ENCODE measurements at regions not wholly inside any gene's neighbourhood (a gene's known extent, or its start where the extent isn't known, plus 50 kb on each side); places are given as distances from the start of the nearest gene placed in this dataset.

DNA sequence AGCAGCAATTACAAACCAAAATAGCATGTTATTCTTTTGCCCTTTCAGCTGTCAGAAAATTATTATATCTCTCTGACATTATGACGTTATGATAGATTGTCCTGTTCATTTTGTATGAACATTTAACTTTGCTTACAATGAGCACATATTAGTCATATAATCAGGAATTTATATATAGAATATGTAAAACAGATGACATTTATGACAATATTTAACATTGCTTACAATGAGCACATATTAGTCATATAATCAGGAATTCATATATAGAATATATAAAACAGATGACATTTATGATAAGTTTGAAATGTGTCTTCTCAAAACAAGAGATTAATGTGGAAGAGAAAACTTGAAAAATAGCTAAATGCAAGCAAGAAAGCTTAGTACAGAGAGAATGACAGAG is 1180.2 kb downstream of the CDH12 start:
- Histone ChIP-seq H3K27ac (ENCODE audit: low read depth, low read length, severe bottlenecking) (no peak overlapping the region), H3K4me3 (ENCODE audit: extremely low read depth, insufficient read depth, low read length, poor library complexity, severe bottlenecking) (no peak overlapping the region), H3K4me1 (ENCODE audit: control insufficient read depth, insufficient read depth, low read length, poor library complexity, severe bottlenecking) (no peaks in the 10 kb centered on the region), H3K36me3 (ENCODE audit: control insufficient read depth, insufficient read depth, low read length) (no peaks in the 10 kb centered on the region), H3K9me3 (ENCODE audit: control insufficient read depth, low read length) (no peaks in the 10 kb centered on the region)
- WGBS, 2 experiments (ENCODE audit: insufficient coverage in 2 of 2), result no CpG with 5 or more reads among the region's 1 CpG

DNA sequence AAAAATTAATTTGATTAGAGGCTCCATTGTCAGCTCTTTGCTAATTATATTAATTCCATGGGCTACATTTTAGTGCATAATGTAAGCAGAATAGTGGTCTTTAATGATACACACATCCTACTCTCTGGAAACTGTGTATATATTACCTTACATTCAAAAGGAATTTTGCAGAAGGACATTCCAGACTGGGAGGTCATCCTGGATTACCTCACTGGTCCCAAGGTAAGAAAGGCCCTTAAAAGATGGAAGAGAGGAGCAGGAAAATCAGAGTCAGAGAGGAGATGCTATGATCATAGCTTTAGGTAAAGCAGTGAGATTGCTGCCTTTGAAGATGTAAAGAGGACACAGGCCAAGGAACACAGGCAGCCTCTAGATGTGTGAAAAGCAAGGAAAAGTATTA is 1180.8 kb downstream of the CDH12 start:
- Histone ChIP-seq H3K36me3 (ENCODE audit: control insufficient read depth, insufficient read depth, low read length) (no peaks in the 10 kb centered on the region), H3K27ac (ENCODE audit: low read depth, low read length, severe bottlenecking) (no peak overlapping the region), H3K4me3 (ENCODE audit: extremely low read depth, insufficient read depth, low read length, poor library complexity, severe bottlenecking) (no peak overlapping the region), H3K4me1 (ENCODE audit: control insufficient read depth, insufficient read depth, low read length, poor library complexity, severe bottlenecking) (no peaks in the 10 kb centered on the region), H3K9me3 (ENCODE audit: control insufficient read depth, low read length) (no peaks in the 10 kb centered on the region)

DNA sequence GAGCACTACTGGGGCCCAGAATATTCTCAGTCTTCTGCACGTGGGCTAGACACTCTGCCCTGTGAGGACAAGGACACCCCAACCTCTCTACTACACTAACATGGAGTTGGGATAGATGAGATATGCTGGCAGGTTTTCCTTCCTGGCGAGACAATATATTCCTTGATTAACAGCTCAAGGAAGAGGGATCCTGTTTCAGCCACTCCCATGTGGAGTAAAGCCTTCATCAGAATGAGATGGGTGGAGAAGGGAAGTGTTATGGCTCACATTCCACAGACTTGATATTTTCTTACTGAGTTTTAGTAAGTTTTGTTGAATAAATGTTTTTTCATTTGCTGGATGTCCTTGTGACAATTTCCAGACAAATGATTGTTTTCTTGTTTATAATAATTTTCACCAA is 1187.6 kb downstream of the CDH12 start:
- H3K4me1 ChIP-seq (ENCODE audit: control insufficient read depth, insufficient read depth, low read length, poor library complexity, severe bottlenecking), result no peaks in the 10 kb centered on the region
- H3K36me3 ChIP-seq (ENCODE audit: control insufficient read depth, insufficient read depth, low read length), result no peaks in the 10 kb centered on the region
- WGBS, 2 experiments (ENCODE audit: insufficient coverage in 2 of 2), result no CpG with 5 or more reads among the region's 2 CpGs
- no peak overlapping the region for H3K27ac ChIP-seq (ENCODE audit: low read depth, low read length, severe bottlenecking)
- H3K4me3 ChIP-seq (ENCODE audit: extremely low read depth, insufficient read depth, low read length, poor library complexity, severe bottlenecking), result no peak overlapping the region
- H3K9me3 ChIP-seq (ENCODE audit: control insufficient read depth, low read length), result no peaks in the 10 kb centered on the region

DNA sequence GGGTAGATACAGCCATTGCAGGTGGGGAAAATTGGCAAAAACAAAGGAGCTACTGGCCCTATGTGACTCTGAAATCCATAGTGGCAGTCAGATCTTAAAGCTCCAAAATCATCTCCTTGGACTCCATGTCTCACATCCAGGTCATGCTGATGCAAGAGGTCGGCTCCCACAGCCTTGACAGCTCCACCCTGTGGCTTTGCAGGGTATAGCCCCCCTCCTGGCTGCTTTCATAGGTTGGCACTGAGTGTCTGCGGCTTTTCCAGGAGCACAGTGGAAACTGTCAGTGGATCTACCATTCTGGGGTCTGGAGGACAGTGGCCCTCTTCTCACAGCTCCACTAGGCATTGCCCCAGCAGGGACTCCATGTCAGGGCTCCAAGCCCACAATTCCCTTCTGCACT is 1190.1 kb downstream of the CDH12 start:
- 94 to 100% methylated on average over 1 to 2 of the region's 2 CpGs for WGBS, 2 experiments (ENCODE audit: insufficient coverage in 2 of 2)
- no peaks in the 10 kb centered on the region for H3K9me3 ChIP-seq (ENCODE audit: control insufficient read depth, low read length)

DNA sequence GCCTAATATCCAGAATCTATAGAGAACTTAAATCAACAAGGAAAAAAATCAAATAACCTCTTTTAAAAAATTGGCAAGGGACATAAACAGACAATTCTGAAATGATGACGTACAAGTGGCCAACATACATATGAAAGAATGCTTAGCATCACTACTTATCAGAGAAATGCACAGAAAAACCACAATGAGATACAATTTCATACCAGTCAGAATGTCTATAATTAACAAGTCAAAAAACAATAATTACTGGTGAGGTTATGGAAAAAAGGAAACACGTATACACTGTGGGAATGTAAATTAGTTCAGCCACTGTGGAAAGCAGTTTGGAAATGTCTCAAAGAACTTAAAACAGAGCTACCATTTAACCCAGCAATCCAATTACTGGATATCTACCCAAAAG is 1192.0 kb downstream of the CDH12 start:
- H3K4me3 ChIP-seq (ENCODE audit: extremely low read depth, insufficient read depth, low read length, poor library complexity, severe bottlenecking), result no peak overlapping the region
- H3K27ac ChIP-seq (ENCODE audit: low read depth, low read length, severe bottlenecking), result no peak overlapping the region
- H3K36me3 ChIP-seq (ENCODE audit: control insufficient read depth, insufficient read depth, low read length), result no peaks in the 10 kb centered on the region
- 100% methylated on average over 1 of the region's 2 CpGs; no CpG with 5 or more reads in 1 of the 2 experiments for WGBS, 2 experiments (ENCODE audit: insufficient coverage in 2 of 2)
- H3K9me3 ChIP-seq (ENCODE audit: control insufficient read depth, low read length), result no peaks in the 10 kb centered on the region
- no peaks in the 10 kb centered on the region for H3K4me1 ChIP-seq (ENCODE audit: control insufficient read depth, insufficient read depth, low read length, poor library complexity, severe bottlenecking)

More for the DNA sequence above, 1190.1 kb downstream of the CDH12 start:
- no peak overlapping the region for H3K4me3 ChIP-seq (ENCODE audit: extremely low read depth, insufficient read depth, low read length, poor library complexity, severe bottlenecking)
- no peaks in the 10 kb centered on the region for H3K36me3 ChIP-seq (ENCODE audit: control insufficient read depth, insufficient read depth, low read length)
- H3K27ac ChIP-seq (ENCODE audit: low read depth, low read length, severe bottlenecking), result no peak overlapping the region
- H3K4me1 ChIP-seq (ENCODE audit: control insufficient read depth, insufficient read depth, low read length, poor library complexity, severe bottlenecking), result no peaks in the 10 kb centered on the region

DNA sequence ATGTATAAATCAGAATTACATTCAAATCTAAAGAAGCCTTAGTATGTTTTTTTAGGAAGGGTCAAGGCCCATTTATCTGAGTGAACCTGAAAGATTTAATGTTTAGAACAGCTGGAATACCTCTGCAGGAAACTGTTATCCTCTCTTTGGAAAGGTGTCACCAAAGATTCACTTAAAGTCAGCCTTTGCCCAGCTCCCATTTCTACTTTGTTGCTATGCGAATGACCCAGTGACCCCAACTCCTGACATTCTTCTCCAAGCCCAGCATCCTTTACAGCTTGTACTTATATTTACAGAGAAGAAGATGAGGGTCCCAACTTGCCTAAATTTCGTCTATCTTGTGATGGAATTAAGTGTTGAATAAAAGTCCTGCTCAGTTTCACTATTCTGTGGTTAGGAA is 1198.6 kb downstream of the CDH12 start:
- H3K27ac ChIP-seq (ENCODE audit: low read depth, low read length, severe bottlenecking), result no peak overlapping the region
- no peaks in the 10 kb centered on the region for H3K9me3 ChIP-seq (ENCODE audit: control insufficient read depth, low read length)
- H3K4me3 ChIP-seq (ENCODE audit: extremely low read depth, insufficient read depth, low read length, poor library complexity, severe bottlenecking), result no peak overlapping the region
- H3K4me1 ChIP-seq (ENCODE audit: control insufficient read depth, insufficient read depth, low read length, poor library complexity, severe bottlenecking), result no peaks in the 10 kb centered on the region
- no peaks in the 10 kb centered on the region for H3K36me3 ChIP-seq (ENCODE audit: control insufficient read depth, insufficient read depth, low read length)
- 83% methylated on average over 1 of the region's 2 CpGs; no CpG with 5 or more reads in 1 of the 2 experiments for WGBS, 2 experiments (ENCODE audit: insufficient coverage in 2 of 2)

DNA sequence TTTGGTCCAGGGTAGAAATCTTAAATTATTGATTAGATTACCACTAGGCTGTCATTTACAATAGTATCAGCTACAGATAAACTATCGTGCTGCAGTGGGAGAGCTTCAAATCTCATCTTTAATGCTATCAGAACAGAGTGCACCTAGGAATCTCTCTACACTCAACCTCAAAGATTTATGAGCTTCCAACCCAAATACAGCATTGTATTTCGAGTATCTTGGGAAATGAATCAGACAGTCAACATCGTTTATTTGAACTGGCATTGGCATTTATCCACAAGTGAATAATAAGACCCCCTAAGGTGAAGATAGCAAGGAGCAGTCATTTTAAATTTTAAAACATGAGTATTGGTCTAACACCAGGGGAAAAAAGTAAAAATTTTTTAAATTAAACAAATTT is 1203.2 kb downstream of the CDH12 start:
- Histone ChIP-seq H3K27ac (ENCODE audit: low read depth, low read length, severe bottlenecking) (no peak overlapping the region), H3K4me3 (ENCODE audit: extremely low read depth, insufficient read depth, low read length, poor library complexity, severe bottlenecking) (no peak overlapping the region), H3K36me3 (ENCODE audit: control insufficient read depth, insufficient read depth, low read length) (no peaks in the 10 kb centered on the region), H3K4me1 (ENCODE audit: control insufficient read depth, insufficient read depth, low read length, poor library complexity, severe bottlenecking) (no peaks in the 10 kb centered on the region), H3K9me3 (ENCODE audit: control insufficient read depth, low read length) (no peaks in the 10 kb centered on the region)
- WGBS, 2 experiments (ENCODE audit: insufficient coverage in 2 of 2), result 100% methylated on average over 1 of the region's 3 CpGs; no CpG with 5 or more reads in 1 of the 2 experiments

DNA sequence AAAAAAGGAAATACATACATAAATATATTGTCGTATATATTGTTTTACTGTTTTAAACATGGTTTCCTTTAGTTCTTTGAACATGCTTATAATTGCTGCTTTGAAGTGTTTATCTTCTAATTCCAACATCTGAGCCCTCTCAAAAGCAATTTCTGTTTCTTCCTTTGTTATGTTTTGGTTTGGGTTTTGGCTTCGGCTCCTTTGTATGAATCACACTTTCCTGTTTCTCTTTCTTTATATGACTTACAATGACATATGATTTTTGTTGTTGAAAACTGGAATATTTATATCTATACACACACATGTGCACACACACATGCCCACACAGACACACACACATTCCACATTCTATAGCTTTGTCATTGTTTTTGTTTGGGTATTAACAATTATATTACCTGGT is 1206.7 kb downstream of the CDH12 start:
- Histone ChIP-seq H3K9me3 (ENCODE audit: control insufficient read depth, low read length) (no peaks in the 10 kb centered on the region), H3K36me3 (ENCODE audit: control insufficient read depth, insufficient read depth, low read length) (no peaks in the 10 kb centered on the region), H3K27ac (ENCODE audit: low read depth, low read length, severe bottlenecking) (no peak overlapping the region), H3K4me3 (ENCODE audit: extremely low read depth, insufficient read depth, low read length, poor library complexity, severe bottlenecking) (no peak overlapping the region), H3K4me1 (ENCODE audit: control insufficient read depth, insufficient read depth, low read length, poor library complexity, severe bottlenecking) (no peaks in the 10 kb centered on the region)
- WGBS, 2 experiments (ENCODE audit: insufficient coverage in 2 of 2), result no CpG with 5 or more reads among the region's 2 CpGs

DNA sequence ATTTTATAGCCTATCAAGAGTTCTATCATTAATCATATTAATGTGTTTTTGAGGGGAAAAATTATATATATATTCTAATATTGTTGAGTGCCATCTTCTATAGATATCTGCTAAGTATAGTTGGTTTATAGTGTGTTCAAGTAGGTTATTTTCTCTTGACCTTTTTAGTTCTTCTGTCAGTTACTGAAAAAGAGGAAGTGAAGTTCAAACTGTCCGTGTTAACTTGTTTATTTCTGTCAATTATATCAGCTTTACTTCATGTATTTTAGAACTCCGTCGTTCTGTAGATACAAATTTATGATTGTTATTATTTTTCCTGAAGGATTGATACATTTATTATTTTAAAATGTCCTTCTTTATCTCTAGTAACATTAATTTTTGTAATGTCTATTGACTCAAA is 1209.1 kb downstream of the CDH12 start:
- Histone ChIP-seq H3K4me3 (ENCODE audit: extremely low read depth, insufficient read depth, low read length, poor library complexity, severe bottlenecking) (no peak overlapping the region), H3K27ac (ENCODE audit: low read depth, low read length, severe bottlenecking) (no peak overlapping the region)

DNA sequence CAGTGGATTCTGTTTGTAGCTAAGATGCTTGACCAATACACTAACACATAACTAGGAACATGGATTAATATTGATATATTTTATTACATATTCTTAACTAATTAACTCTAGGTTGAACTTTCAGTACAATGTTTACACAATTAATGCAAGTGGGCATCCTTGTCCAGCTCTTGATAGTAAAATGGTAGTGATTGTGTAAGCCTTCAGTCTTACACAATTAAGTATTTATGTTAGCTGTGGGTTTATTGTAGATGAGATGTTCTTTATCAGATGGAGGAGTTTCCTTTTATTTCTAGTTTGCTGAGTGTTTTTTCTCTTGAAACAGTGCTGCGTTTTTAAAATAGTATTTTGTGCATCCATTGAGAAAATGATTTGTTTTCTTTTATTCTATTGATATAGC is 1210.8 kb downstream of the CDH12 start:
- no peak overlapping the region for H3K4me3 ChIP-seq (ENCODE audit: extremely low read depth, insufficient read depth, low read length, poor library complexity, severe bottlenecking)
- H3K9me3 ChIP-seq (ENCODE audit: control insufficient read depth, low read length), result no peaks in the 10 kb centered on the region
- no CpG with 5 or more reads among the region's 1 CpG for WGBS, 2 experiments (ENCODE audit: insufficient coverage in 2 of 2)
- H3K27ac ChIP-seq (ENCODE audit: low read depth, low read length, severe bottlenecking), result no peak overlapping the region
- H3K36me3 ChIP-seq (ENCODE audit: control insufficient read depth, insufficient read depth, low read length), result no peaks in the 10 kb centered on the region
- H3K4me1 ChIP-seq (ENCODE audit: control insufficient read depth, insufficient read depth, low read length, poor library complexity, severe bottlenecking), result no peaks in the 10 kb centered on the region

More for the DNA sequence above, 1209.1 kb downstream of the CDH12 start:
- Histone ChIP-seq H3K4me1 (ENCODE audit: control insufficient read depth, insufficient read depth, low read length, poor library complexity, severe bottlenecking) (no peaks in the 10 kb centered on the region), H3K9me3 (ENCODE audit: control insufficient read depth, low read length) (no peaks in the 10 kb centered on the region), H3K36me3 (ENCODE audit: control insufficient read depth, insufficient read depth, low read length) (no peaks in the 10 kb centered on the region)
- no CpG with 5 or more reads among the region's 3 CpGs for WGBS, 2 experiments (ENCODE audit: insufficient coverage in 2 of 2)

DNA sequence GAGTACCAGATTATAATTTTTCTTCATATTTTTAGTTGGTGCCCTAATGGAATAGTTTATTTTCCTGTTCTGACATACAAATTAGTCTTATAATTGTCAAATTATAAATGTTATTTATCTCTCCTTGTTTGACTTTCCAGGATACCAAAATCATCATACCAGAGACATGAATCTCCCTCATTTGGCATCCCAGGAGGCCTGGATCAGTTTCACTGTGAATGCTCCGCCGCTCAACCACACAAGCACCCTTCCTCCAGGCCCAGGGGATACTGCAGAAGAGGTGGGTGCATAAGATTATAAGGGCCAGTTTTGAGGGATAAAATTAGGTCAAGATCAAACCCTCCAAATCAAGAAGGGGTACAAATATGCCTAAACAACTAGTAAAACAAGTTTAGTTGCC is 1229.3 kb downstream of the CDH12 start:
- H3K4me3 ChIP-seq (ENCODE audit: extremely low read depth, insufficient read depth, low read length, poor library complexity, severe bottlenecking), result no peak overlapping the region
- H3K27ac ChIP-seq (ENCODE audit: low read depth, low read length, severe bottlenecking), result no peak overlapping the region
- H3K4me1 ChIP-seq (ENCODE audit: control insufficient read depth, insufficient read depth, low read length, poor library complexity, severe bottlenecking), result no peaks in the 10 kb centered on the region
- no peaks in the 10 kb centered on the region for H3K36me3 ChIP-seq (ENCODE audit: control insufficient read depth, insufficient read depth, low read length)
- H3K9me3 ChIP-seq (ENCODE audit: control insufficient read depth, low read length), result no peaks in the 10 kb centered on the region
- WGBS, 2 experiments (ENCODE audit: insufficient coverage in 2 of 2), result no CpG with 5 or more reads among the region's 2 CpGs
